ENCODE measurements at regions not wholly inside any gene's neighbourhood (a gene's known extent, or its start where the extent isn't known, plus 50 kb on each side); places are given as distances from the start of the nearest gene placed in this dataset.

GRCh38 chr21:22632176-22632575, 1634.0 kb downstream of the NCAM2 start:
- POLR2A ChIA-PET (ENCODE audit: low non-redundant PET) = no interaction called here

GRCh38 chr21:22649246-22649645, 1651.0 kb downstream of the NCAM2 start:
- DNase-seq (ENCODE audit: low spot score) = no peak
- CTCF ChIA-PET = no interaction called here
- no peak overlapping the region for H3K27ac ChIP-seq
- no peak for TF ChIP-seq CTCF (conservative IDR thresholded peaks at IDR 0.05; ENCODE audit: low read depth)
- POLR2A ChIA-PET (ENCODE audit: low non-redundant PET) = no interaction called here

More at GRCh38 chr21:22632176-22632575, 1634.0 kb downstream of the NCAM2 start:
- no peak overlapping the region for H3K27ac ChIP-seq
- DNase-seq (ENCODE audit: low spot score) = no peak
- TF ChIP-seq CTCF (conservative IDR thresholded peaks at IDR 0.05; ENCODE audit: low read depth) = no peak
- CTCF ChIA-PET = no interaction called here

GRCh38 chr21:22650226-22650625, 1652.0 kb downstream of the NCAM2 start:
- no peak for TF ChIP-seq CTCF (conservative IDR thresholded peaks at IDR 0.05; ENCODE audit: low read depth)
- ChIA-PET POLR2A (ENCODE audit: low non-redundant PET) (no interaction called here), CTCF (no interaction called here)
- no peak for DNase-seq (ENCODE audit: low spot score)
- no peak overlapping the region for H3K27ac ChIP-seq

GRCh38 chr21:22657781-22658180, 1659.6 kb downstream of the NCAM2 start:
- no peak overlapping the region for H3K27ac ChIP-seq
- TF ChIP-seq CTCF (conservative IDR thresholded peaks at IDR 0.05; ENCODE audit: low read depth) = no peak
- CTCF ChIA-PET = no interaction called here
- POLR2A ChIA-PET (ENCODE audit: low non-redundant PET) = no interaction called here
- DNase-seq (ENCODE audit: low spot score) = no peak

GRCh38 chr21:22670148-22670547, 1671.9 kb downstream of the NCAM2 start:
- no peak for TF ChIP-seq CTCF (conservative IDR thresholded peaks at IDR 0.05; ENCODE audit: low read depth)
- no peak for DNase-seq (ENCODE audit: low spot score)
- POLR2A ChIA-PET (ENCODE audit: low non-redundant PET) = no interaction called here
- no peak overlapping the region for H3K27ac ChIP-seq
- CTCF ChIA-PET = no interaction called here

- H3K27ac ChIP-seq = no peak overlapping the region
- POLR2A ChIA-PET (ENCODE audit: low non-redundant PET) = no interaction called here
- CTCF ChIA-PET = no interaction called here
- no peak for TF ChIP-seq CTCF (conservative IDR thresholded peaks at IDR 0.05; ENCODE audit: low read depth)
- no peak for DNase-seq (ENCODE audit: low spot score)
These were observed 1681.0 kb downstream of the NCAM2 start for GRCh38 chr21:22679207-22679606.

GRCh38 chr21:22691658-22692057, 1693.4 kb downstream of the NCAM2 start:
- POLR2A ChIA-PET (ENCODE audit: low non-redundant PET) = no interaction called here
- no peak overlapping the region for H3K27ac ChIP-seq
- CTCF ChIA-PET = no interaction called here
- no peak for TF ChIP-seq CTCF (conservative IDR thresholded peaks at IDR 0.05; ENCODE audit: low read depth)
- no peak for DNase-seq (ENCODE audit: low spot score)
